ENCODE measurements at regions not wholly inside any gene's neighbourhood (a gene's known extent, or its start where the extent isn't known, plus 50 kb on each side); places are given as distances from the start of the nearest gene placed in this dataset.
"Not testable (repeated sequence)": the region's sequence is repeated elsewhere in the genome, so short reads cannot be mapped to it uniquely, and the experiment has no call there.

DNA sequence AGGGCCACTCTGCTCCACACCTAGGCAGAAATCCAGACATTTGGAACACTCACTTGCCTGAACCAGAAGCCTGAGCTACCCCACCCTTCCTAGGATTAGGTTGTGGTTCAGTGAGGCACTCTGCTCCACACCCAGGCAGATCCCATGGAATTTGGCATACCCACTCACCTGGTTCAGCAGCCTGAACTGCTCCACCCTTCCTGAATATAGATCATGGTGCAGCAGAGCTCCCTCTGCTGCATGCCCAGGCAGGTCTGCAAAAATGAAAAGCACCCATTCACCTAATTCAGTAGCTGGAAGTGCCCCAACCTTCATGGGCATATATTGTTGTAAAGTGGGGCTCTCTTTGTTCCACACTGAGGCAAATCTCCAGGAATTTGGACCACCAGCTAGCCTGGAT is 185.1 kb upstream of the CNTNAP5 start:
- TF ChIP-seq, protein P1, sequence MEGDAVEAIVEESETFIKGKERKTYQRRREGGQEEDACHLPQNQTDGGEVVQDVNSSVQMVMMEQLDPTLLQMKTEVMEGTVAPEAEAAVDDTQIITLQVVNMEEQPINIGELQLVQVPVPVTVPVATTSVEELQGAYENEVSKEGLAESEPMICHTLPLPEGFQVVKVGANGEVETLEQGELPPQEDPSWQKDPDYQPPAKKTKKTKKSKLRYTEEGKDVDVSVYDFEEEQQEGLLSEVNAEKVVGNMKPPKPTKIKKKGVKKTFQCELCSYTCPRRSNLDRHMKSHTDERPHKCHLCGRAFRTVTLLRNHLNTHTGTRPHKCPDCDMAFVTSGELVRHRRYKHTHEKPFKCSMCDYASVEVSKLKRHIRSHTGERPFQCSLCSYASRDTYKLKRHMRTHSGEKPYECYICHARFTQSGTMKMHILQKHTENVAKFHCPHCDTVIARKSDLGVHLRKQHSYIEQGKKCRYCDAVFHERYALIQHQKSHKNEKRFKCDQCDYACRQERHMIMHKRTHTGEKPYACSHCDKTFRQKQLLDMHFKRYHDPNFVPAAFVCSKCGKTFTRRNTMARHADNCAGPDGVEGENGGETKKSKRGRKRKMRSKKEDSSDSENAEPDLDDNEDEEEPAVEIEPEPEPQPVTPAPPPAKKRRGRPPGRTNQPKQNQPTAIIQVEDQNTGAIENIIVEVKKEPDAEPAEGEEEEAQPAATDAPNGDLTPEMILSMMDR (IDR thresholded peaks at IDR 0.05; ENCODE audit: low read depth, low read length) = no peak

GRCh38 chr2:123840574-123840973 is 184.5 kb upstream of the CNTNAP5 start:
- Histone ChIP-seq H3K36me3 (no peaks in the 10 kb centered on the region), H3K4me1 (ENCODE audit: low read depth) (no peaks in the 10 kb centered on the region), H3K27ac (no peak overlapping the region), H3K9me3 (ENCODE audit: low read depth) (no peaks in the 10 kb centered on the region), H3K27me3 (no peaks in the 10 kb centered on the region), H3K4me3 (no peak overlapping the region)
- DNase-seq (ENCODE audit: low read depth in 1 of 2, low spot score in 1 of 2) = no peak
- TF ChIP-seq, protein P1 (IDR thresholded peaks at IDR 0.05; ENCODE audit: low read depth, low read length) = no peak

More for the DNA sequence above, 185.1 kb upstream of the CNTNAP5 start:
- H3K27ac ChIP-seq = no peak overlapping the region
- no peaks in the 10 kb centered on the region for H3K4me1 ChIP-seq (ENCODE audit: low read depth)
- no peaks in the 10 kb centered on the region for H3K9me3 ChIP-seq (ENCODE audit: low read depth)
- H3K36me3 ChIP-seq = no peaks in the 10 kb centered on the region
- H3K27me3 ChIP-seq = no peaks in the 10 kb centered on the region
- no peak for DNase-seq (ENCODE audit: low read depth in 1 of 2, low spot score in 1 of 2)
- H3K4me3 ChIP-seq = no peak overlapping the region

DNA sequence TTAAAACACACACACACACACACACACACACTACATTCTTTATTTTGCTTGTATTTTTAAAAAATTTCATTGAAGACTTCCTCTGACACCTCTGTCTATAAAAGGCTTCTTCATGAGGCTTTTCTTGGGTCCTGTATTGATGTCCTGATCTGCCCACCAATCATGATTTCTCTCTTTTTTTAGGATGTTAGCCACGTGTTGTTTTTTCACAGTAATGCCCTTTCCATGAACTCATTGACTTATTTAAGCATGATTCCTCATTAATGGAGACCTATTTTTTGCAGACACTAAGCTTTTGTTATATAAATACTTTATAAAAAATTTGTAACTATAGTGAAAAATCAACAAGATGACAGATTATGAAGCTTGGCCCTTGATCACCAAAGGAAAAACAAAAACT is 173.8 kb upstream of the CNTNAP5 start:
- no peaks in the 10 kb centered on the region for H3K27me3 ChIP-seq
- no peaks in the 10 kb centered on the region for H3K36me3 ChIP-seq
- TF ChIP-seq, protein P1 (IDR thresholded peaks at IDR 0.05; ENCODE audit: low read depth, low read length) = no peak
- no peak overlapping the region for H3K4me3 ChIP-seq
- no peak for DNase-seq (ENCODE audit: low read depth in 1 of 2, low spot score in 1 of 2)
- H3K27ac ChIP-seq = no peak overlapping the region
- H3K4me1 ChIP-seq (ENCODE audit: low read depth) = no peaks in the 10 kb centered on the region
- no peaks in the 10 kb centered on the region for H3K9me3 ChIP-seq (ENCODE audit: low read depth)

- H3K27ac ChIP-seq = no peak overlapping the region
- no peaks in the 10 kb centered on the region for H3K27me3 ChIP-seq
- no peaks in the 10 kb centered on the region for H3K4me1 ChIP-seq (ENCODE audit: low read depth)
- H3K4me3 ChIP-seq = no peak overlapping the region
- no peaks in the 10 kb centered on the region for H3K9me3 ChIP-seq (ENCODE audit: low read depth)
- TF ChIP-seq, protein P1 (IDR thresholded peaks at IDR 0.05; ENCODE audit: low read depth, low read length) = no peak
- DNase-seq (ENCODE audit: low read depth in 1 of 2, low spot score in 1 of 2) = no peak
- no peaks in the 10 kb centered on the region for H3K36me3 ChIP-seq
These were observed 171.9 kb upstream of the CNTNAP5 start for GRCh38 chr2:123853161-123853560.

DNA sequence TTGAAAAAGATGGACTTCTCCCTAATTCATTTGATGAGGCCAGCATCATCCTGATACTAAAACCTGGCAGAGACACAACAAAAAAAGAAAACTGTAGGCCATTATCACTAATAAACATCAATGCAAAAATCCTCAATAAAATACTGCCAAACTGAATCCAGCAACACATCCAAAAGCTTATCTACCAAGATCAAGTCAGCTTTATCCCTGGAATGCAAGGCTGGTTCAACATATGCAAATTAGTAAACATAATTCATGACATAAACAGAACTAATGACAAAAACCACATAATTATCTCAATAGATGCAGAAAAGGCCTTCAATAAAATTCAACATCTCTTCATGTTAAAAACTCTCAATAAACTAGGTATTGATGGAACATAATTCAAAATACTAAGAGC is 166.1 kb upstream of the CNTNAP5 start:
- H3K36me3 ChIP-seq; DNase-seq (ENCODE audit: low read depth in 1 of 2, low spot score in 1 of 2); H3K4me3 ChIP-seq; H3K27ac ChIP-seq; H3K27me3 ChIP-seq; H3K4me1 ChIP-seq (ENCODE audit: low read depth); H3K9me3 ChIP-seq (ENCODE audit: low read depth): not testable (repeated sequence)

DNA sequence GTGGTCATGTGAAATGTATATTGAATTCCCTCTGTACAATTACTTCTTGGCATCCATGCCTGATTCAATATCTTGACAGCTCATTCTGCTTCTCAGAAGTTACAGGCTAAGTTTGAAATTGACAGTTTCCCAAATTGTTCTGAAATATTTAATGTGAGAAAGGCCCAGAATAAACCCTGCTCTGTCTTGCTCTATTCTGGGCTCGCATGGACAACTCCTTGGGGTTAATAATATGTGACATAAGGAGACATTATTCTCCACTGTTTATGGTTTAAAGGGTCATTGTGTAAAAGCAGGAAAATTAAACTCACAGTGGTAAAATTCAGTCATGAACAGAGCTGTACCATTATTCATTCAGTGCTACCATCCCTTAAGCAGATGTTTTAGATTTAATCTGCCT is 160.7 kb upstream of the CNTNAP5 start:
- H3K9me3 ChIP-seq (ENCODE audit: low read depth) = no peaks in the 10 kb centered on the region
- H3K36me3 ChIP-seq = no peaks in the 10 kb centered on the region
- no peaks in the 10 kb centered on the region for H3K4me1 ChIP-seq (ENCODE audit: low read depth)
- DNase-seq (ENCODE audit: low read depth in 1 of 2, low spot score in 1 of 2) = no peak
- H3K27ac ChIP-seq = no peak overlapping the region
- H3K4me3 ChIP-seq = no peak overlapping the region
- TF ChIP-seq, protein P1 (IDR thresholded peaks at IDR 0.05; ENCODE audit: low read depth, low read length) = no peak
- H3K27me3 ChIP-seq = no peaks in the 10 kb centered on the region
